ENCODE measurements at regions not wholly inside any gene's neighbourhood (a gene's known extent, or its start where the extent isn't known, plus 50 kb on each side); places are given as distances from the start of the nearest gene placed in this dataset.

GRCh38 chr11:37947821-37948220 lies 1349.8 kb upstream of the RAG2 start:
- TF ChIP-seq NR3C1 (CRISPR knock-in tag; conservative IDR thresholded peaks at IDR 0.05; ENCODE audit: low read depth) (no peak), ATF3 (CRISPR knock-in tag; conservative IDR thresholded peaks at IDR 0.05) (no peak), CTCF (IDR thresholded peaks at IDR 0.05) (no peak)

Measured in WTC11 (cell line).